DMS153 treated with DMSO at 0.1 percent for 48 hours (cell line): ENCODE measurements at regions not wholly inside any gene's neighbourhood (a gene's known extent, or its start where the extent isn't known, plus 50 kb on each side); places are given as distances from the start of the nearest gene placed in this dataset.
"Not testable (repeated sequence)": the region's sequence is repeated elsewhere in the genome, so short reads cannot be mapped to it uniquely, and the experiment has no call there.

Experiments used
- DNase-seq: peaks from one replicate; lab custom pipeline; 2025; ENCODE audit not compliant: unreplicated experiment; lab: John Stamatoyannopoulos, UW

DNA sequence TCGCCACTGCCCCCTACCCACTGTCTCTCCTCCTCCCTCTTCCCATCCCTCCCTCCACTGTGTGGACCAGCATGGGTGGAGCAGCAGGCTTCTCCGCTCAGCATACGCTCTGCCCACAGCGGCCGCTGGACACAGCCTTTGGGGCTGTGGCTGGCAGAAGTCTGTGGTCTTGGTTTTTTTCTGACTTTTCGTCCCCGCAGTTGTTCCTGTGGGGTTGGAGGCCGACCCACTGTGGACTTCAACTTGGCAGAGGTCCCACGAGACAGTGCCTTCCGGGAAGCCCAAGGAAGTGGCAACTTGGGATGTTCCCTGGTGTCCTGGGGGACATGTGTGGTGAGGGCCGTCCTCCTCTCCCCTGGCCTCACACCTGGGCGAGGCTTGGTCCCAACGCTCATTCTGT lies 162.5 kb upstream of the C1orf174 start:
- no peak for DNase-seq

DNA sequence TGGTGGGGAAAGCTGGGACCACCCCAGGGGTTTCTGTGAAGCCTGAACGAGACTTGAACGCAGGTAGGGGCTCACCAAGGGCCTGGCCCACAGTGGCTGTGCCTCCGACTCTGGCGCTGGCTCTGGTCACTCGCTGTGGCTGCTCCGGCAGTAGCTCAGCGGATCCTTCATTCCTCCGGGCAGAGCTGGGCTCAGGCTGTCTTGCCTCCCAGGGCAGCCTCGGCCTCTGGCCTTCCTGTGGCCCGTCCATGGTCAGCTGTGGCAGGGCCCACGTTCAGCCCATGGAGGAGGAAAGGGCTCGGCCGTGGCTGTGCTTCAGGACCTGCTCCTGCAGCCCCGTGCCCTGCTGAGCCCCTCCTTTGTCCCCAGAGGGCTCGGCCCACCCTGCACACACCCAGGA lies 162.9 kb upstream of the C1orf174 start:
- DNase-seq, result no peak

DNA sequence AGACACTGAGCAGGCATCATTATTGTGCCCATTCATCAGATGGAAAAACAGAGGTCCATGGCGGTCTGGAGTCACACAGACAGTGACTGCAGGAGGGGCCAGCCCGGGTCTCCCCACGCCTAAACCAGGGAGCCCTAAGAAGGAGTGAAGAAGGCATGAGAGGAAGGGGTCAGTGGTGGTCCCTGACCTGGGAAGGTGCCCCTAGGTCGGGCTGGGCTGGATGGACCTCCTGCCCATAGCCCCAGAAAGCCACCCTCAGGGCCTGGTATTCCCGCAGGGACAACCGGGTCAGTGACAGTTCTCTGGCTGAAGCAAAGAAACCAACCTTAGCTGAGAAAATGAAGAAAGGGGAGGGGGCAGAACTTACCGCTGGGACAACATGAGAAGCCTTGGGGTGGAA lies 163.4 kb upstream of the C1orf174 start:
- DNase-seq, result no peak

DNA sequence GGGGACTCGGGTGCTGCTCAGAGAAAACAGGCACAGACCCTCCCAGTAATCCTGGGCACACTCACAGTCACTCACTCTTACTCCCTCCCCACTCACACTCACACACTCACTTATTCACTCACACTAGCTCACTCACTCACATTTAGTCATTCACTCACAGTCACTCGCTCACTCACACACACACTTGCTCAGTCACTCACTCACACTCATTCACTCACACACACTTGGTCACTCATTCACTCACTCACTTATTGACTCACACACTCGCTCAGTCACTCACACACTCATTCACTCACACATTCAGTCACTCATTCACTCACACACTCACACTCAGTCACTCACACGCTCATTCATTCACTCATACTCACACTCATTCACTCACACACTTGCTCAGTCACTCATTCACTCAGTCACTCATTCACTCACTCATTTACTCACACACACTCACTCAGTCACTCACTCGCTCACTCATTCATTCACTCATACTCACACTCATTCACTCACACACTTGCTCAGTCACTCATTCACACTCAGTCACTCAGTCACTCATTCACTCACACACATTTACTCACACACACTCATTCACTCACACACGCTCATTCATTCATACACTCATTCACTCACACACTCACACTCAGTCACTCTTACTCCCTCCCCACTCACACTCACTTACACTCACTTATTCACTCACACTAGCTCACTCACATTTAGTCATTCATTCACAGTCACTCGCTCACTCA lies 164.2 kb upstream of the C1orf174 start:
- no peak for DNase-seq

DNA sequence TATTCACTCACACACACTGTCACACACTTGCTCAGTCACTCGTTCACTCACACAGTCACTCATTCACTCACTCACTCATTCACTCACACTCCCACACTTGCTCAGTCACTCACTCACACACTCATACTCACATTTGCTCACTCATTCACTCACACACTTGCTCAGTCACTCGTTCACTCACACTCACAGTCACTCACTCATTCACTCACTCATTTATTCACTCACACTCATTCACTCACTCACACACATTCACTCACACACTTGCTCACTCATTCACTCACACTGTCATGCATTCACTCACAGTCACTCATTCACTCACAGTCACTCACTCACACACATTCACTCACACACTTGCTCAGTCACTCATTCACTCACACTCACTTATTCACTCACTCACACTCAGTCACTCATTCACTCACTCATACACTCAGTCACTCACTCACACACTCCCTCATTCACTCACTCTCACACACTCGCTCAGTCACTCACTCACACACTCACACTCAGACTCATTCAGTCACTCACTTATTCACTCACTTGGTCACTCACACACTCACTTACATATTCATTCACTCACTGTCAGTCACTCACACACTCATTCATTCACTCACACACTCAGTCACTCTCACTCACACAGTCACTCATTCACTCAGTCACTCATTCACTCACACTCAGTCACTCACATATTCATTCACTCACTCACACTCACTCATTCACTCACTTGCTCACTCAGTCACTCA lies 167.0 kb upstream of the C1orf174 start:
- no peak for DNase-seq

DNA sequence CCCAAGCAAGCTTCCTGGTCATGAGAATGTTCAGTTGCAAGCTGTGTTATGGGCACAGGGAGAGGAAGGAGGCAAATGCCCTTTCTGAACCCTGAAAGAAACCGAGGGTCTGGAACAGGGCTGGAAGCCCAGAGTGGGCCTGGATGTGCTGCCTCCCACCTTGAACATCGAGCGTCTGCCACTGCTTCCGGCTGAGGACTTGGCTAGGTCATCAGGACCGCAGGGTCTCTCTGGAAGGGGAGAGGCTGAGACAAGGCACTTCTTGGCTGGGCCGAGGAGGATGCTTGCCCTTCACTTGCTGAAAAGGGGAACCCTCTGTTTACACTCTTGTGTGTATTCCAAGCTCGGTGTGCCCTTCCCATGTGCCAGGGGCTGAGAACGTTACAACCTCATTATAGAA lies 168.0 kb upstream of the C1orf174 start:
- no peak for DNase-seq

DNA sequence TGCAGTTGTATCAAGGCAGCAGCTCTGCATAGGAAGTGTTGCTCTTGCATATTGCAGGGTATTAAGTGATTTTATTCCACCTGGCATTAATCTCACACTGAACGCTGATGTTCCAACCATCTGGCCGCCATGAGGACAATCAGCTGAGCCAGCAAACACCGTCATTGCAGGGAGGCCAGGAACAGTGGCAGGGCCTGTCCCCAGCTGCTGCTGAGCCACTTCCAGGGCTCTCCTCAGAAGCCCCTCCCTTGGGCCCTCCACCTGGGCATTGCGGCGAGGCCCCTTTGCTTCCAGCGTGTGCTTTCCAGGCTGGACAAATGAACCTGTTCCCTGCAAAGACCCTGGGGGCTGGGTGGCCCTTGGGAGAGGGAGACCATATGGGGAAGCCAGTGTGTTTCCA lies 171.6 kb upstream of the C1orf174 start:
- DNase-seq, result no peak

DNA sequence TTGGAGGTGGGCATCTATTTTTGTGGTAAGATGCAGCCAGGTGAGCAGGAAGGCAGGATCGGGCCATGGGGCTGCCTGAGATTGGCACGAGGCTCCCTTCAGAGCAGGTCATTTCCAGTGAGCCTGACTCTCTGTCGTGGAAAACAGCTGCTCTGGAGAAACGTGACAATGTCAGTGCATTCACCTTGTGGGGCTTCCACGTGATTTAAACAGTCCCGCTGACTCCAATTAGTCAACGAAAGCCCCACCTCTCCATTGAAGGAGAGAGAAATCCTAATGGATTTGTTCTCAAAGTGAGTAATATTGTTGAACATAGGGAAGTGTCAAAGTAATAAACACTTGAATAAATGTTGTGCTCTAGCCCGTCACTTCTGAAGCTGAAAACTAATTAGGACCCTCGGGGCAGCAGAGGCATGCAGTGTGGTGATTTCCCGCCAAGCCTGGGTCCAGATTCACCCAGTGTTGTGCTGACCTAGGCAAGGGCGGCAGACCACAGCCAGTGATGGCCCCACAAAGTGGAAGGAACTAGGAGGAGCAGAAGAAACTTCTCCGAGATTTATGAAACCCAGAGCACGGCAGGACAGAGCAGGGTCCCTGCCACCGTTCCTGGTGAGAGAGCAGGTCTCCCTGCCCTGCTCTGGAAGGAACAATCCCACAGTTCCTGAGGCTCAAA lies 172.5 kb upstream of the C1orf174 start:
- no peak for DNase-seq

DNA sequence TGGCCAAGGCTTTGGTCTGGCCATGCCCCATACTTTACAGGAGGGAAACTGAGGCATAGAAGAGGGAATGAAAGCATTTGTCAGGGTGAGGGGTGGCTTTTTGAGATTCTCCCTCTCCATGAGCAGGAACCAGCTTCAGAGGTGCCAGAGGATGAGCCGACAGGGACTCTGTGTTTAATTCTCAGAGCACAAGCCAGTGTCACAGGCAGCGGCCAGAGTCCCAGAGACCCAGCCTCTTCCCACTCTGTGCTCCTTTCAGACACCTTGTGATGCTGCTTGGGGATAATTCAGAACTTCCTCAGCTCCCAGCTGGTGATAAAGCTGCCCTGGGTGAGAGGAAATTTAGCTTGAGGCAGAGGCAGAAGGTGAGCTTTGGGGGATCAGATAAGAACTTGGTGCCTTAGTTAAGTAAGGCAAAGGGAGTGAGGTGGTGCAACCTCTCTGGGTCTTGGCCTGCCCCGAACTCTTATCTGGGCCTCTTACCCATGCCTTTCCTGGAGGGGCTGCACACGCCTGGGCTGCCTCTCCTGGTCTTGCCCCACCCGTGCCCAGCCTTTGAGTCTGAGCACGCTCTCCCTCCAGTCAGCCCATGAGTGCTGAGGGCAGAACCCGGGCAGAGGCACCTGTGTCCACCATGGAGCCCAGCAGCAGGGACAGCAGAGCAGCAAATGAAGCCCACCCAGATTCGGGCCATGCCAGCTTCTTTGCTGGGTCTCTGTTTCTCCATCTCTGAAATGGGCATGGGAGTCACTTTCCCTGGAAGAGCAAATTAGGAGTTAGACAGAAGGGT lies 175.6 kb upstream of the C1orf174 start:
- no peak for DNase-seq

DNA sequence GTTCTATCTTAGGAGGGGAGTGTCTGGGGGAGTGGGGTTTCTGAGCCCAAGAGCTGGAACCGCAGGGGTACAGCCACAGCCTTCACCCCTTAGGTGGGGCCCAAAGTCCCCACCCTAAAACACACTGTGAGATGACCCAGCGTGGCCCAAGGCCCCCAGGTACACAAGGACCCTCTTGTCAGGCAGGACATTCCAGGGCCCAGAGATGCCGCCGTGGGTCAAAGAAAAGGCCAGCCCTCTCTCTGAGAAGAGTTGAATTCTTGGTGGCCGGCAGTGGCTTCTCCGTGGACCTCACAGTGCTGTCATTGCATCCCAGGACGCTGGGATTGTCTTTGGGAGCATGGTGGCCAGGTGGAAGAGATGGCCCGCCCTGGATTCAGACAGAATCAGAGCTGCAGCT lies 176.3 kb upstream of the C1orf174 start:
- DNase-seq, result no peak

DNA sequence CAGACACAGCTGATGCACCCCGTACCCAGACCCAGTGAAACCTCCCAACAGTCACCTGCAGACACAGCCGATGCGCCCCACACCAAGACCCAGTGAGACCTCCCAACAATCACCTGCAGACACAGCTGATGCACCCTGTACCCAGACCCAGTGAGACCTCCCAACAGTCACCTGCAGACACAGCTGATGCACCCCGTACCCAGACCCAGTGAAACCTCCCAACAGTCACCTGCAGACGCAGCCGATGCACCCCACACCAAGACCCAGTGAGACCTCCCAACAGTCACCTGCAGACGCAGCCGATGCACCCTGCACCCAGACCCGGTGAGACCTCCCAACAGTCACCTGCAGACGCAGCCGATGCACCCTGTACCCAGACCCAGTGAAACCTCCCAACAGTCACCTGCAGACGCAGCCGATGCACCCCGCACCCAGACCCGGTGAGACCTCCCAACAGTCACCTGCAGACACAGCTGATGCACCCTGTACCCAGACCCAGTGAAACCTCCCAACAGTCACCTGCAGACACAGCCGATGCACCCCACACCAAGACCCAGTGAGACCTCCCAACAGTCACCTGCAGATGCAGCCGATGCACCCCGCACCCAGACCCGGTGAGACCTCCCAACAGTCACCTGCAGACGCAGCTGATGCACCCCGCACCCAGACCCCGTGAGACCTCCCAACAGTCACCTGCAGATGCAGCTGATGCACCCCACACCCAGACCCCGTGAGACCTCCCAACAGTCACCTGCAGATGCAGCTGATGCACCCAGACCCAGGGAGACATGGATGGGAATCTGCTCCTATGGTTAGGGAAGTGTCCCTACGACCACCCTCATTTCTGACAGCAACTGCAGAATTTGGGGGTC lies 178.3 kb upstream of the C1orf174 start:
- DNase-seq, result not testable (repeated sequence)

DNA sequence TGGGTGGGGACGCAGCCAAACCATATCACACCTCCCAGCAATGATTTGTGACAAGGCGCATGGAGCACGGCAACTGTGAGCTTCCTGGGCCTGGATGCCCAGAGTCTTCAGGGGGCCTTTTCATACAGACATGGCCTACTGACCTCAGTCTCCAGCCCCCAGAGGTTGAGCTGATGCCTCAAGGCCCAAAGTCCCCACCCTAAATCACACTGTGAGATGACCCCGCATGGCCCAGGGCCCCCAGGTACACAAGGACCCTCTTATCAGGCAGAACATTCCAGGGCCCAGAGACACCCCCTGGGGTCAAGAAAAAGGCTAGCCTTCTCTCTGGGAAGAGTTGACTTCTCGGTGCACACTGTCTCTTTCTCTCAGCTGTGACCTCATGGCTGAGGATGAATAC lies 179.7 kb upstream of the C1orf174 start:
- no peak for DNase-seq

DNA sequence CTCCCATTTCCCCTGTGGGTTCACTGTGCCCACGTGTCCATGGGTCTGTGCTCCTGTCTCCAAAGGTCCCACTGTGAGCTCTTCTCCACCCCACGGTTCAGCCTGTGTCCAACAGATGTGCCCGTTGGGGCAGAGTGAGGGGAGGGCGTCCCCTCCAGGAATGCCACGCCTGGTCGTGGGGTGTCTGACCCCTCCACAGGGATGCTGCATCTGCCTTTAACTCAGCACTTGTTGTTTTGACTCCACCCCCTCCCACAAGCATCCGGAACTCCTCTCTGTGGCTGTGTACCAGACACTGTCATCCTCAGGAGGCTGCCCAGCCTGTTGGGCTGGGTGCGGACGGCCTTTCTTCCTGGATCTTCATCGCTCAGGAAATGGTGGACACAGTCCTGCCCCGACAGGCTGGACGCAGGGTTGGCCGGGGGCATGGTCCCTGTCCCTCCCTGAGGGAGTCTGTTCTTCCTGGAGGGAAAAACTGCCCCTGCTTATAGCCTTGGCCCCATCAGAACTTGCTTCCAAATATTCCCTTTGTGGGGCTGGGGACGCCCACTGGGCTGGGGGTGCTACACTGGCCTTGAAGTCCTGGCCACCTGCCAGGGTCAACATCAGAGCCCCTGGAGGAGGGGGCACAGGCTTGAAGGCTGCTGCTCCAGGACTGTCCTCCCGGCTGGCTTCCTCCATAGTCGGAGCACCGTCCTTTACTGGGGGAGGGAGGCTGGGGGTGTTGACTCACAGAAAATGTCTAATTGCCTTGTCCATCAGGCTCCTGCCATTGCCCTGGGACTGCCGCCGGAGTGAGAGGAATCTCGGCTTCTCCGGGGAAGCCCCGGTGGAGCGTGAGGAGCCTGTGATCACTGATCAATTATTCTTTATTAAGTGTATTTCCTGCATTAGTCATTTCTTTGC lies 182.0 kb upstream of the C1orf174 start:
- DNase-seq, result no peak

DNA sequence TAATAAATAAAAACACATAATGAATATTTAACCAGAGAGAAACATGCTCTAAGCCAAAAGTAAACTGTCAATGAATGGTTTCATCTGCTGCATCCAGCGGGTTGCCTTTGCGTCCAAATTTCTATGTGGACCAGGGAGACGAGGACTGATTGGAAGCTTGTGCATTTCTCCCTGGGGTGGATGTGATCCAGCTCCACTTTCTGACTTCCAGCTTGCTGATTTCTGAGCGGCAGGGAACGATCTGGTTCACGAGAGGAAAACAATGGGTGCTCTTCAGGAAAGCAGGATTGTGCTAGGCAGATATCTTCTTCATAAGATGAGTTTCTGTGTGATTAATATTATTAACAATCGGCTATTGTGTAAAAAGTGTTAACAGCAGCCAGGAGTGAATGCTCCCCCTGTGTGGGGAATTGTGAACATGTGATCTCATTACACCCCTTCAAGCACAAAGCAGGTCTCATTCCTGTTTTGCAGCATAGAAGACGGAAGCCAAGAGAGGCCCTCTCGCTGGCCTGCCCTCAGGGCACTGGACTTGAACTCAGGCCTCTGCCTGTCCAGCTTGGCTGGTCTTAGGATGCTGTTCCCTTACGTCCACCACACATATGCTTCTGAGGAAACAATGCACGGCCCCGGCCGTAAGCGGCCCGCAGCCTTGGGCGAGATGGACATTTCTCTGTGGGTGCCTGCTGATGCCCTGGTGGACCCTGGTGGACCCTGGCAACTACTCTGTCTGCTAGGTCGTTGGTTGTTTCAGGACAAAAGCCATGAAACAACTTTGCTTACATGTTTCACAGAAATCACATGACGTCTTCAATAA lies 183.4 kb upstream of the C1orf174 start:
- no peak for DNase-seq

DNA sequence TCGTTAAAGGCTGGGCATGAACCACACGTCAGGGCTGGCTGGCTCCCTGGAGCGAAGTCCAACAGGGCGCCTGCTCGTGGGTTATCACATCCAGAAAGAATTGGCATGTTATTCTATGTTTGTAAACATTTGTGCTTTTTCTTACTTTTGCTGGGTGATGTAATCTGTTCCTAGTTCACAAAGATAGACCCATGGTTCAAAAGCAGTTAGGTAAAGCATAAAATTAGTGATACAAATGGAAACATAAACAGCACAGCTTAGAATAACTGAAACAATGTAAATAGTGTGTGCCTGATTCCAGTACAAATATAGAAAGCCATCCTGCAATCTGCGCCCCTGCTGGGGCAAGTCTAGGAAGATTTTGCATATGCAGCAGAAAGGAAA lies 184.0 kb upstream of the C1orf174 start:
- DNase-seq, result no peak

DNA sequence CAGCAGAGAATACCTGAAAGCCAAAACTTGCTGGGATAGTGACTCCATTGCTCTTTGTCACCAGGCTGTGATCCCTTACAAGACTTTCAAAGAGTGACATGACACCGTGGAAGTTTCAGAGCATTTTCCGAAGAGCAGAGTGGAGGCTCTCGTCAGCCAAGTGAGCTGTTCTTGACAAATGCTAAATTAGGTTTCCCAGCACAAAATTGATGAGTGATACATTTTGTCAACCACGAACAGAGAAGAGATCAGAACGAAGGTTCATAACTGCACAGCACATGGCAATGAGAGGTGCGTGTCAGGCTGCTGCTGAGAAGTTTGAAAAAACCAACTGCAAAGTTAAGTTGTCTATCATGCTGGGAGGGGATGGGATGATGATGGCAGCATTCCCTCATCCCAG lies 184.4 kb upstream of the C1orf174 start:
- no peak for DNase-seq

DNA sequence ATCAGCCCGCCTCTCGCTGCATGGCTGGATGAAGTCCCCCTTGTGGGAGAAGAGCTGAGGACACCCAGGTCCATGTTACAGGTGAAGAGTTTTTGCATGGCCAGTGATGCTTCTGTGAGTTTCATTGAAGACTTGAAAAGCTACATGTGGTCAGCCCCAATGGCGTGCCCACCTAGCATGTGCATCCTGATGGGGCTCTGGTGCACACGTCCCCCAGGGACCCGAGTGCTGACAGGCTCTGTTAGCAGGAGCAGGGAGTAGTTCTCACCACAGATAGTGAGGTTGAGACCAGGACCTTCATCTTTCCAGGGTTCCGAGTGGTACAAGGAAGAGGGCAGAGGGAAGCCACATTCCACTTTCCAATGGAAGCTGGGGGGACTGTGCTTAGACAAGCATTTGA lies 184.8 kb upstream of the C1orf174 start:
- no peak for DNase-seq

DNA sequence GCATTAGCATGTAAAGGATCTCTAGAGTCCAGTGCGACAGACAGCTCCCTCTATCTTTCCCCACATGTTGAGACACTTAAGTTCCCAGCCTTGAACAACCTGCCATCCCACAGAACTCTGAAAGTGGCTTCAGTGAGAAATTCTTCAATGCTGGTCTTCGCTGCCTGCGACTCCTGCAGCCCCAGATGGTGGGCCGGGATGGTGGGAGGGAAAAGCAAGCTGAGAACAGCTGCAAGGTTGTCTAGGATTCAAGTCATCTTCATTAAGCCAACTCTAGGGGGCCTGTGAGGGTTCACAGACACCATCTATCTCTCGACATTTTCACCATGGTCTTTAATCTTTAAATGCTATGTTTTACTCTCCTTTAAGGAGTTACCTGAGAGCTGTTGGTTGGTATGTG lies 185.5 kb upstream of the C1orf174 start:
- DNase-seq, result no peak
